ENCODE measurements at regions not wholly inside any gene's neighbourhood (a gene's known extent, or its start where the extent isn't known, plus 50 kb on each side); places are given as distances from the start of the nearest gene placed in this dataset.
"Not testable (repeated sequence)": the region's sequence is repeated elsewhere in the genome, so short reads cannot be mapped to it uniquely, and the experiment has no call there.

DNA sequence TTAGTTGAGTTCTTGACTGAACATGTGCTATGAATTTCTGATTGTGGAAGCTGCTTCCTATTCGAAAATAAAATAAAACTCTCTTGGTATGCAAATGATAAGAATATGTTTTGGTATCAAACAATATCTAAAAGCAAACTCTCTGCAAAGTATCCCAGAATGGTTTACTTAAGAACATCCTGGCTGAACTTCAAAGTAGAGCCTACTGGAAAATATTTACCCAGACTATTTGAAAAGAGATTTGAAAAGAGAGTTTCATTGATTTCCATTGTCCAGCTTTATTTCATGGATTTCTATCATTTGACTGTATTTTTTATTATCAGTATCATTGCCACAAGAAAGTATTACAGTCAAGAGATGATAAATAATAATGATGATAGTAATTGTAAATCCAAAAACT is 171.1 kb upstream of the SLC7A11 start:
- no peak for DNase-seq

DNA sequence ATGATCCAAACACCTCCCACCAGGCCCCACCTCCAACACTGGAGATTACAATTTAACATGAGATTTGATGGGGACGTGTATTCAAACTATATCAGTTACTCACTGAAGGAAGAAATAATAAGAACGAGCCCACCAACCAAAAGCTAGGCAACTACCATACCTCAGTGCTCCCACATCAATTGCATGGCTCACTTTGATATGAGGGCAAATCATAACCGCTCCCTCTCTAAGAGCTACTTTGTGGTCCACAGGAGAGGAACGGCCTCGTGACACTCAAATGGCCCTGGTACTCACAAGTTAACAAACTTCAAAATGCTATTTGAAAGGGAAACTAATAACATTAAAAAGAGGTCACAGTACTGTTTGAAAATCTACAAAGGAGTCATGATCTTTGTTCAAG is 170.7 kb upstream of the SLC7A11 start:
- DNase-seq: no peak

DNA sequence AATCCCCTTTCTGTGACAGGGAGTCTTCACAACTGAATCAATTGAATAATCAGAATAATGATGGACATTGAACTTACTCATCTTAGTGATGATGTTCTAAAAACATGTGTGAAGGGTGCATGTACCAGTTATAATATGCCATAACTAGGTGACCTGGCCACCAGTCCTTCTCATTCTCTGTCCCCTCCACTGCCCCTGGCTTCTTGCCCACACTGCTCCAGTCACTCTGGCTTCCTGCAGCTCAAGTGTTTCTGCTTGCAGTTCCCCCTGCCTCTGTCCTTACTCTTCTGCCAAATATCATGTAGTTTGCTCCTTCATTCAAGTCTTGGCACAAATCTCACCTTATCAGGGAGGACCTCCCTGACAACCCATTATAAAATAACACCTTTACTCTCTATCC is 168.1 kb upstream of the SLC7A11 start:
- no peak for DNase-seq

DNA sequence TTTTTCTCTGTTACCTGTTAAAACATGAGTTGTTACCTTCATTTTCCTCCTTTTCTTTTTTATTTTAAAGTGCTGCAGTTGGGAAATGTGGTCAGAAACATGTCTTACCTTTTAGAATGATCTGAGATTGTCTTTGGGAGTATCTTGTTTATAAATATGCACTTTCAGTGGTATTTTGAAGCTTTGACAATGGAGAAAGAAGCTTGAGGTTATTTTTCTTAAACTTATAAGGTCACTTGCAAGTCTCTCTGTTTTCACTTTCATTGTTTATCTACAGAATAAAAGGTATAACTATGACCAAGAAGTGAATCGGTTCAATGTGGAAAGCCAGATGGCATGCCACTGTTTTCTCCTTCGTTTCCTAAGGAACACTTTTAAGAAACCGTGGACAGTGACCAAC is 167.5 kb upstream of the SLC7A11 start:
- DNase-seq: no peak

- DNase-seq: no peak
Measured at GRCh38 chr4:138408758-138409157, 166.6 kb upstream of the SLC7A11 start.

DNA sequence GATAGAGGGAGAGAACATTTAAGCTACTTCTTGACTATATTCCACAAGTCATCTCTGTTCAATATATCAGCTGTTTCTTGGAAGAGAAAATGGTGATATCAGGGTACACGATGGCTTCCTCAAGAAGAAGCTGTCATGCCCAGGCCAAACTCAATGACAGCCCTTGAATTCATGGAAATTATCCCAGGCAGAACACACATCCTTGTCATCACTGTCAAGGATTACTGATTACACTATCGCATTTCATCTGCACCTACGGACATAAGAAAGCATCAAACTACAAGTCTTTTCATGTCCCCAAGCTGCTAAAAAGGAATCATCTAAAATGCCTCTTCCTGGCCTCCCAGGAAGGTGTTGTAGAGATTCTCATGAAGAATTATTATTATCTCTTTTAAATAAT is 165.2 kb upstream of the SLC7A11 start:
- no peak for DNase-seq

GRCh38 chr4:138406876-138407275 is 164.7 kb upstream of the SLC7A11 start:
- no peak for DNase-seq

GRCh38 chr4:138405934-138406567 is 163.9 kb upstream of the SLC7A11 start:
- DNase-seq: no peak

- DNase-seq: no peak
Measured at GRCh38 chr4:138405466-138405891, 163.3 kb upstream of the SLC7A11 start.

- DNase-seq: no peak
Measured at GRCh38 chr4:138404801-138405200, 162.7 kb upstream of the SLC7A11 start.

DNA sequence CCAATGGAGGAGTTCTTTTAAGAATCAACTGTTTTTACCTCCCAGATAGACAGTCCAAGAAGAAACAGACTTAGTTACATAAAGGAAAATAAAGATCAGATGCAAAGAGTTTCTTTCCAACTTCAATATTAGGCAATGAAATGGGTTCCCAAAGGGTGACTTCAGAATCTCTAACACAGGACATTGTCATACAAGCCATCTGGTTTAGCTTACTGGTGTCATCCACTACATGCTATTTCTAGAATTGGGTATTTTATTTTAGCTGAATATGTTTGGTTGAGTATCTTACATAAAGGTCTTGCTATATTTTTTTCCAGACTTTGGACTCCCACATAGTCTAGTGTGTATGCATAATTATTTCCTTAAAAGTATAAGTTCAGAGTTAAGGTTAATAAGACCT is 162.1 kb upstream of the SLC7A11 start:
- DNase-seq: no peak

- DNase-seq: no peak
Measured at GRCh38 chr4:138401334-138401733, 159.2 kb upstream of the SLC7A11 start.

DNA sequence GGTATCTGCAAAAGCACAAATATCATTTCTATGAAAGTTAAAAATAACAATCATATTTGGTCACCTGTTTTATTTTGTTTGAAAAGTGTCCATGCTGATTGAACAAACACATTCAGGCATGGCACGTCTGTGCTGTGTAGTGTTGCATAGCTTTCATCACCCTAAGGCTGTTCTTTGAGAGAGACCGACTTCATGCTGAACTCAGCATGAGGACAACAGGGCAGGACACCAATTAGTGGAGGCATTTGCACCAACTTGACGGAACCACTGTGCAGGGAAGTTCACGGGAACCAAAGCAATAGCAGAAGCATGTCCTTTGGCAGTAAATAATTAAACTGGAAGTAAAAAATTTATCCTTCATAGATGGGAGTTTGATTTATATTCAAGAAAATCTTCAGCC is 158.4 kb upstream of the SLC7A11 start:
- DNase-seq: no peak

DNA sequence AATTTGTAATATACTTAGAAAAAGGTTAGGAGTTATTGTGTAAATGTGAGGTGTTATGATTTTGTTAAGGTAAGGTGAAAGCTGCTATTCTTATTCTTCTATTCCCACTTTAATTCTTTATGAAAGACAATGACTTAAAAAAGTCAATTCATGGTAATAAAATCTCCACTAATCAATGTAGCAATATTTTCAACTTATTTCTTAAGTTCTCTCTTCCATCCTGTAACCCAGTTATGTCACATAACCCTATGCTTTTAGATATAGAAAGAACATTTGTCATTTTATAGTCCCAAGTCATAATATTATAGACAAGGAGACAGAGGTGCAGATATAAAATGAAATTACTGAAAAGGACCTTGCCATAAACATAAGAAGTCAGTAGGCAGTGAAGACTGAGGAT is 157.9 kb upstream of the SLC7A11 start:
- DNase-seq: no peak

DNA sequence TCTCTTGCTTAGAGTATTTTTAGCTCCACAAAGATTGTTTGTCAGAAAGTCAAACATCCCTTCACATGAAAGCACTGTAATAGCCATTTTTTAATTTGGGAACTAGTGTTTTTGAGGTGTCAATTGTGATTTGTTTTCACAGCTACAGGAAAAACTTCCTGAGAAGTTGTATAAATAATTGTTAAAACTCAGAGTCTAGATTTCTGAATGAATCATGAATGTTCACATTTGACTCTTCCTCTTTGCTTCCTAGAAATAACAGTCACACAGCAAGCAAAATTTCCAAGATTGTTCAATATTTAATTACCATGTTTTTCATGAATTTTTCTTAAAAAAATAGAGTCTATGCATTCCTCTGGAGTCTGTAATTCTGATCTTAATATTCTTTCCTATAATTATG is 156.9 kb upstream of the SLC7A11 start:
- DNase-seq: no peak

GRCh38 chr4:138398322-138398721 is 156.2 kb upstream of the SLC7A11 start:
- no peak for DNase-seq

DNA sequence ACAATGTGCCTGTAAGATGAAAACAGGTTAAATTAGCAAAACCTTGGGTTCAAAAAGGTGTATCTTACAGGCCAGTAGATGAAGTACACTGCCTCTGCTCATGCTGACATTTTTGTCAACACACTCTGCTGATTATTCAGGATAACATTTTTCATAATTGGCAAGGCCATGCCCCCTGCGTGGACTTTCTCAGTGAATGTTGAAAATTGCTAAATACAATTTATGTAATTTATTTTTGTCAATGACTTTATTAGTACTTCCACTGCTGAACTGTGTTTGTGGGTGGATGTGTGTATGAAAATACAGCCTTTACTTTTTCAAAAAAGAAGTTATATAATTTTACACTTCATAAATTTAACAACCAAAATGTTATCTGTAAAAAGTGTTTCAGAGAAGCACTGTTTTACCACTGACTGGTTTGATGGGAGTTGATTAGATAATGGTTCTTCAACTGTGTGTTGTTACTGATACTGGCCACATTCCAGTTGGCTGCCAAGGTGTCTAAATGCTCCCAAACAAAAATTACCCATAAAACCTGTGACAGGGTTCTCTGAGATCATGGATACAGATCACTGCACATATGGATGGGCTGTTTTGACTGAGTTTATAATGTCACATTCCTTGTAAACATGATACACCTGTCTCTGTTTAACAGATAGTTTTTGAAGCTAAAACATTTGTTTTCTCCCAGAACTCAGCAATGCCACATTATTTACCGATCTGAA is 151.9 kb upstream of the SLC7A11 start:
- DNase-seq: no peak

DNA sequence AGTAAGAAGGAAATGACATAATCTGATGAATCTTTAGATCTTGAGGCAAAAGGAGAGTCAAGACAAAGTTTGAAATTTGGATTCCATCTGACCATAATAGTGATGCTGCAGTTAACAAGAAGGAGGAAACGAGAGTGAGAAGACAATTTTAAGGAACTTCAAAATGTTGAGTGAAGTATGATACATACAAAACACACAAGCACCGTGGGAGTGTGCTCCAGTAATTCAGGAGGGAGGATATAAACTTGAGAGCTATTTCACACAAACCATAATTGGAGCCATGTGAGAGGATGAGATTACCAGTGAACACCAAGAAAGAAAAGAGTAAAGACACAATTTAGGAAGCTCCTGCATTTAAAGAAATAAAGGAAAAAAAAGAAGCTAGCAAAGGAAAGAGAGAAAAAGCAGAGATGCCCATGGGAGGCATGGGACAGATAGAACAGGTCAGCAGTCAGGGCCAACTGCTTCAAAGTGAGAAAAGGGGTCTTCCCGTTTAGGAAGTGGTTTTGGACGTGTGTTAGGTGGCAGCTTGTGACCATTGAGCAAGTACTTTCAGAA is 150.7 kb upstream of the SLC7A11 start:
- no peak for DNase-seq

DNA sequence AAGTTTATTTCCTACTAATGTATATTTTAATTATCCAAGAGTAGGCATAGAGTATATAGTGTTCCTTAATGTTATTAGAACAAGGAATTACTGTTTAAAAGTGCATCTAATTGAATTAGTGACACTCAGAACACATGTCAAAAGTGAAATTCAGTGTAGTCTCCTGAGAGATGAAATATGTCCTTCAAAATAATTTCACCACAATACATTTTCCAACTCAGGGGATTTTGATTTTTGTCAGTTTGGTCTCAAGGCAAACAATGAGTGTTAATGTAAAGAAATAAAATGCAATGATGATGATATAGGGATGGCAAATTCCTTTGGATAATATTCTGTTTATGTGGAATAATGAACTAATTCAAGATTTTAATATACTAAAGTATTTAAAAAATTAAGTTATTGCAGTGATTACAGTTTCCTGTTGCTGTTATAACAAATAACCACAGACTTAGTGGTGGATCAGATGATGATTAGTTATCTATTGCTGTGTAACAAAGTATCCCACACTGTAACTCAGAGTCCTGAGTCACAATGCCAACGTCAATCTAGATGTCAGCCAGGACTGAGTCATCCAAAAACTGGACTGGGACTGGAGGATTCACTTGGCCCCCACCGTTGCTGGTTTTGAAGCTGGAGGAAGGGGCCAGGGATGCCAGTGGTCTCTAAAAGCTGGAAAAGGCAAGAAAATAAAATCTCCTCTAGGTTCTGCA is 148.0 kb upstream of the SLC7A11 start:
- no peak for DNase-seq

GRCh38 chr4:138374947-138375346 is 132.8 kb upstream of the SLC7A11 start:
- no peak for DNase-seq

DNA sequence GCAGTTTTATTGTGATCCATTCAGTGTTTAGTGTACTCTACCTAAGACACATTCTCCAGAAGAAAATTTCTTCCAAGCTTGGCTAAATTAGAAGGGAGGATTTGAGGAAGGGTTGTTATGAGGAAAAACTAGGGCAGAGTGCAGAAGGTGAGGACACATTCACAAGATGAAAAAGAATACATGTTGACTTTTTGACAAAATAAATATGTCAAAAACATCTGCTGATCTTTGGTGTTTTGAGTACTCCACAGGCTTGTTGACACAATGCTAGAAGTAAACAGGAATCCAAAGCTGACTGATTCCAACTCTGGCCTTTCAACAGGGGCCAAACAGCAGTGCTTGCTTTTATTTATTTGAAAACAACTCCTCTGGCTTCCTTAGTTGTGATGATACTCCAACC is 125.8 kb upstream of the SLC7A11 start:
- DNase-seq: no peak

- DNase-seq: not testable (repeated sequence)
Measured at GRCh38 chr4:138352446-138352845, 110.3 kb upstream of the SLC7A11 start.

GRCh38 chr4:138348055-138348454 is 105.9 kb upstream of the SLC7A11 start:
- DNase-seq: no peak

DNA sequence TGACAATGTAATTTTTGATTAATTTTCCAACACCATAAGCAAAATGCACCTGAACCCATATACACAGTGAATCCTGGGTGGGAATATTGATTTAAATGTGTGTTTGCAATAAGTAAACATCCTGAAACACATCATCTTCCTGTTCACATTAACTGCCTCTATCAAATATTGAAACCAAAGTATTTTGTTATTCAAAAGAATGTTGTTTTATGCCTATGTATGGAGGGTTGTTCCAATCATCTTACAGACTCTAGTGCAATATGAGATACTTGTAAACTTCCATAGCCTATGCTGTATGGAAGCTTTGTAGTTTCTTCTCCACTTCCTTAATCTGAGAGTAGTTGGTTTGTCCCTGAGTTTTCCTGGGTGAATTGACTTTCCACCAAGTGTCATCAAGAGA is 105.4 kb upstream of the SLC7A11 start:
- DNase-seq: no peak

All from DMS 273 treated with DMSO at 0.1 percent for 48 hours (cell line).